Panc1 (cell line): ENCODE measurements at regions not wholly inside any gene's neighbourhood (a gene's known extent, or its start where the extent isn't known, plus 50 kb on each side); places are given as distances from the start of the nearest gene placed in this dataset.

Experiments used
- ATAC-seq: fragments of 200-7000 bp; cut with Tn5 transposase; 2 replicates; pipeline ENCODE4 v1.9.1; 2020; ENCODE audit warnings: mild to moderate bottlenecking, moderate library complexity
- BruUV-seq: library from RNA; stranded (reverse); fragments of 400-500 nt; replicated peaks from 2 replicates; lab custom pipeline; 2021; lab: Mats Ljungman, UMichigan
- CTCF ChIA-PET: fragments of 300-600 bp; sonication (Branson Sonifier 250); formaldehyde crosslinking; loops from one replicate; lab custom pipeline; 2022; ENCODE audit warnings: antibody characterized with exemption; lab: Charles Lee
- POLR2A ChIA-PET: fragments of 300-600 bp; sonication (Branson Sonifier 250); formaldehyde crosslinking; loops from one replicate; lab custom pipeline; 2022; ENCODE audit warnings: antibody characterized with exemption; lab: Charles Lee
- DNase-seq: peaks from one replicate; pipeline ENCODE4 v3.0.0-alpha.2; 2010; ENCODE audit warnings: low read depth, low spot score
- H3K27ac ChIP-seq: 2 replicates; pipeline ENCODE4 v1.5.1; 2011; ENCODE audit warnings: mild to moderate bottlenecking, low read length, inconsistent platforms
- H3K27me3 ChIP-seq: fragments of 200-500 bp; sonication (Bioruptor generic); 2 replicates; pipeline ENCODE4 v1.6.0; 2014; ENCODE audit warnings: low read length, inconsistent platforms; ENCODE audit not compliant: control insufficient read depth, insufficient read depth
- H3K36me3 ChIP-seq: fragments of 200-500 bp; sonication (Bioruptor generic); 2 replicates; pipeline ENCODE4 v1.5.1; 2014; ENCODE audit warnings: inconsistent platforms, mild to moderate bottlenecking, low read length, moderate library complexity; ENCODE audit not compliant: control insufficient read depth, insufficient read depth
- H3K4me1 ChIP-seq: 2 replicates; pipeline ENCODE4 v1.5.1; 2011; ENCODE audit warnings: inconsistent platforms, mild to moderate bottlenecking, low read length, moderate library complexity; ENCODE audit not compliant: control insufficient read depth, insufficient read depth
- H3K4me3 ChIP-seq, 2 experiments: 2 replicates each; pipeline ENCODE4 v1.5.1; 2011 to 2012; ENCODE audit warnings: low read depth in 2 of 2, low read length in 2 of 2, mild to moderate bottlenecking in 2 of 2, inconsistent platforms in 1 of 2, moderate library complexity in 1 of 2
- H3K9me3 ChIP-seq: fragments of 200-500 bp; sonication (Bioruptor generic); 2 replicates; pipeline ENCODE4 v1.5.1; 2014; ENCODE audit warnings: low read depth, mild to moderate bottlenecking, inconsistent platforms, low read length, moderate library complexity; ENCODE audit not compliant: control insufficient read depth, insufficient read depth
- POLR2AphosphoS5 ChIP-seq: IDR thresholded peaks from 2 replicates; pipeline ENCODE4 v1.6.1; 2012; ENCODE audit warnings: mild to moderate bottlenecking, low read depth, low read length, moderate library complexity
- REST ChIP-seq, 2 experiments: IDR thresholded peaks; 2 replicates each; pipeline ENCODE4 v1.6.1; 2011 to 2012; ENCODE audit warnings: low read depth in 2 of 2, control low read depth in 1 of 2, low read length in 1 of 2, mild to moderate bottlenecking in 1 of 2, moderate library complexity in 1 of 2; ENCODE audit not compliant: insufficient read depth in 1 of 2
- SIN3A ChIP-seq: IDR thresholded peaks from 2 replicates; pipeline ENCODE4 v1.6.1; 2012; ENCODE audit warnings: low read depth, mild to moderate bottlenecking, low read length, moderate library complexity, borderline replicate concordance; ENCODE audit not compliant: insufficient read depth
- TCF7L2 ChIP-seq: IDR thresholded peaks from 2 replicates; pipeline ENCODE4 v1.6.1; 2011; ENCODE audit warnings: mild to moderate bottlenecking, low read depth, low read length, inconsistent platforms
- in situ Hi-C: cut with HindIII; loops from 2 replicates; pipeline ENCODE4 v1.10.0; 2016; ENCODE audit warnings: low sequenced_read_pairs, low pct_unique_long_range_greater_than_20kb
- intact Hi-C: fragments of 100-400 bp; cut with micrococcal nuclease; formaldehyde crosslinking; loops from one replicate; pipeline ENCODE4 v1.10.0; 2022; ENCODE audit not compliant: unreplicated experiment
- TF ChIP-seq, protein P1 (sequence below): fragments of 450-650 bp; IDR thresholded peaks from 2 replicates; pipeline ENCODE4 v1.5.1; 2017; ENCODE audit warnings: mild to moderate bottlenecking

DNA sequence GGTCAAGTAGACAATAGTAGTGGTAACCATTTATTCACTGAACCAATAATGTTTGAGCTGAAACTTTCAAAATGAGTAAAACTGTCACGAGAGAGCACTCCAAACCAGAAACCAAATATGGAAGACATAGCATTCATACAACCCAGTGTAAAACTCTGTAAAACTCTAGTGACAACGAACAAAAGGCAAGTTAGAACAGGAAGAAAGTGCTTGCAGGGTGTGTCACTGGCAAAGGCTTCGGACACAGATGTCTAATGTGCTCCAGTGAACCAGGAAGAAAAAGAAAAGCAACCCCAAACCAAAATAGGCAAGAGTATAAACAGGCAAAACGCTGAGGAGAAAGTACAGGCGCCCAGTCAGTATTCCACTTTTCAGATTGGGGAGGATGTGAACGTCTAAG, 79.3 kb upstream of the FZD10 start:
- no peaks in the 10 kb centered on the region for H3K4me1 ChIP-seq
- H3K4me3 ChIP-seq, result no peak overlapping the region
- ChIA-PET CTCF (no interaction called here), POLR2A (no interaction called here)
- intact Hi-C loops, result no loop called here
- in situ Hi-C loops, result no loop called here
- TF ChIP-seq TCF7L2, result no peak
- TF ChIP-seq, protein P1, sequence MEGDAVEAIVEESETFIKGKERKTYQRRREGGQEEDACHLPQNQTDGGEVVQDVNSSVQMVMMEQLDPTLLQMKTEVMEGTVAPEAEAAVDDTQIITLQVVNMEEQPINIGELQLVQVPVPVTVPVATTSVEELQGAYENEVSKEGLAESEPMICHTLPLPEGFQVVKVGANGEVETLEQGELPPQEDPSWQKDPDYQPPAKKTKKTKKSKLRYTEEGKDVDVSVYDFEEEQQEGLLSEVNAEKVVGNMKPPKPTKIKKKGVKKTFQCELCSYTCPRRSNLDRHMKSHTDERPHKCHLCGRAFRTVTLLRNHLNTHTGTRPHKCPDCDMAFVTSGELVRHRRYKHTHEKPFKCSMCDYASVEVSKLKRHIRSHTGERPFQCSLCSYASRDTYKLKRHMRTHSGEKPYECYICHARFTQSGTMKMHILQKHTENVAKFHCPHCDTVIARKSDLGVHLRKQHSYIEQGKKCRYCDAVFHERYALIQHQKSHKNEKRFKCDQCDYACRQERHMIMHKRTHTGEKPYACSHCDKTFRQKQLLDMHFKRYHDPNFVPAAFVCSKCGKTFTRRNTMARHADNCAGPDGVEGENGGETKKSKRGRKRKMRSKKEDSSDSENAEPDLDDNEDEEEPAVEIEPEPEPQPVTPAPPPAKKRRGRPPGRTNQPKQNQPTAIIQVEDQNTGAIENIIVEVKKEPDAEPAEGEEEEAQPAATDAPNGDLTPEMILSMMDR, result no peak
- TF ChIP-seq REST (IDR thresholded peaks at IDR 0.05; ENCODE audit: insufficient read depth in 1 of 2, low read depth in 2 of 2, low read length in 1 of 2), result no peak
- no peak for TF ChIP-seq SIN3A
- no peak for TF ChIP-seq POLR2AphosphoS5
- ATAC-seq, result no peak
- no peak for DNase-seq
- BruUV-seq, result no TSS peak
- H3K27ac ChIP-seq, result no peak overlapping the region
- no peaks in the 10 kb centered on the region for H3K36me3 ChIP-seq
- peaks cover 3% of the 10 kb centered on the region; the same call in 1 of the 2 replicates for H3K27me3 ChIP-seq
- no peaks in the 10 kb centered on the region for H3K9me3 ChIP-seq

GRCh38 chr12:130083734-130084133, 78.5 kb upstream of the FZD10 start:
- ChIA-PET CTCF (no interaction called here), POLR2A (no interaction called here)
- TF ChIP-seq REST (IDR thresholded peaks at IDR 0.05; ENCODE audit: insufficient read depth in 1 of 2, low read depth in 2 of 2, low read length in 1 of 2), result no peak
- no peak for TF ChIP-seq SIN3A
- no peak for TF ChIP-seq TCF7L2
- no peak for TF ChIP-seq POLR2AphosphoS5
- TF ChIP-seq, protein P1, result no peak
- H3K27ac ChIP-seq, result no peak overlapping the region
- no peak overlapping the region for H3K4me3 ChIP-seq
- intact Hi-C loops (no loop called here), in situ Hi-C loops (no loop called here)
- no peaks in the 10 kb centered on the region for H3K9me3 ChIP-seq
- no peak for ATAC-seq
- no peaks in the 10 kb centered on the region for H3K4me1 ChIP-seq
- peaks cover 2% of the 10 kb centered on the region; the same call in 1 of the 2 replicates for H3K27me3 ChIP-seq
- BruUV-seq, result no TSS peak
- no peak for DNase-seq
- H3K36me3 ChIP-seq, result no peaks in the 10 kb centered on the region
